AG08395 (cell line): ENCODE measurements at regions not wholly inside any gene's neighbourhood (a gene's known extent, or its start where the extent isn't known, plus 50 kb on each side); places are given as distances from the start of the nearest gene placed in this dataset.
"Not testable (repeated sequence)": the region's sequence is repeated elsewhere in the genome, so short reads cannot be mapped to it uniquely, and the experiment has no call there.

Experiments
- DNase-seq: peaks from one replicate; pipeline ENCODE4 v3.0.0; 2012; ENCODE audit warnings: mixed read lengths, low spot score

DNA sequence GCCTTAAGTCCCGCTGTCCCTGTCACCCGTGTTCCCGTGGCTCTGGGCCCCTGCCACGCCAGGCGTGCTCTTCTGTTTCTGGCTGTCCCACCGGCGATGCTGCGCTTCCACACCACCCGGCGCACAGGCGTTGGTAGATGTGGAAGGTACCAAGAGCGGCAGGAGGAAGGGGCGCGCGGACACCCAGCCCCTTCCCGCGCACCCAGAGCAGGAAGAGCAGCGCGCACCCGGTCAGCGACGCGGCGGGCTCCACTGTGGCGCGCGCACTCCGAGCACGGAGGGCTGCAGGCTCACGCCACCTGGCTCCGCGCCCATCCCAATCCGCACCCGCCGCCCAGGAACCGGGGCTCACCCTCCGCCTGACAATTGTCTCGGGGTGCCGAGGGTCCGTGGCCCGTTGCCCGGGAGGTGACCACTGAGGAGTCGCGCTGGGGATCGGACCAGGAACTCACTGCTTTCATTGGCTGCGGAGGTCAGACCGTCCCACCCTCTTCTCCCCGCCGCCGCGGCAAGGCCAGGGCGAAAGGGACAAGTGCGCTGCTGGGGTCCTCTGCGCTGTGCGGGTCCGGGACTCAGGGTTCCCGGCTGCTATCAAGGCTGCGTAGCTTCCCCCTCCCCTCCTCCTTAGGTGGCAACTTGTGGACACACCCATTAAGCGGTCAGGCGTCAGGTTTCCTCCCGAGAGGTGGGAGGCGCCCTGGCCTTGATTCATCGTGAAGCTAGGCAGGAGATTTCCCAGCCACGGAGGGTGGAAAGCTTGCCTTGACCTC is 121.6 kb upstream of the ZNF92 start:
- peak; percentile 55 for DNase-seq

DNA sequence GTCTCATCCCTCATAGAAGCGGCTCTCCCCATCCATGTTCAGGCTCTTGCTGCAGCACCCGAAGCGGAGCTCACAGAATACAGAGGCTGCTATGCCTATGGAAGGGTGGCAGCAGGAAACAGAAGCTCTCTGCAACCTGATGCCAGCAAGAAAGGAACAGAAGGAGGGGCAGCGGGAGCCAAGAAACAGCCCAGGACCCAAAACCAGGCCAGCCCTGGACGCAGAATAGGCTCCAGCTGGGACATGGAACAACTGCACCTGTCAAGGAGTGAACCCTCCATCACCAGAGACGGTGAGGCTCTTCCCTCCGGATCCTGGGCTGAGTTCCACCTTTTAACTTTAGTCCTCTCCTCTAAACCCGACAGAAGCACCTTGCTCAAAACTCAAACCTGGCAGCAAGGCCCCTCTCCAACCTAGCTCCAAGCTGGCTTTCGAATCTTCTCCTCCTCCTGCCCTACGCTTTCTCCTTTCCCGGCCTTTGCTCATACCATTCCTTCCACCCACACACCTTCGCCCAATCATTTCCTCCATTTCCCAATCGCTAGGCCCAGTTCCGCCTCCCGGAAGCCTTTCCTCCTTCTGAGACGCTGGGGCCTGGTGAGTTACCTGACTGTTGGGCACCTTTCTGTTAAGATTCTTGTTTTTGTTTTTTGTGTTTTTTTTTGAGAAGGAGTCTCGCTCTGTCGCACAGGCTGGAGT is 122.8 kb upstream of the ZNF92 start:
- DNase-seq, result no peak

GRCh38 chr7:65250216-65250615 is 123.4 kb upstream of the ZNF92 start:
- DNase-seq, result no peak

GRCh38 chr7:65247491-65247890 is 126.2 kb upstream of the ZNF92 start:
- DNase-seq, result no peak

- no peak for DNase-seq
Observed at GRCh38 chr7:65239707-65240352, 133.8 kb upstream of the ZNF92 start.

- peak; percentile 5 for DNase-seq
Observed at GRCh38 chr7:65239324-65239706, 134.3 kb upstream of the ZNF92 start.

DNA sequence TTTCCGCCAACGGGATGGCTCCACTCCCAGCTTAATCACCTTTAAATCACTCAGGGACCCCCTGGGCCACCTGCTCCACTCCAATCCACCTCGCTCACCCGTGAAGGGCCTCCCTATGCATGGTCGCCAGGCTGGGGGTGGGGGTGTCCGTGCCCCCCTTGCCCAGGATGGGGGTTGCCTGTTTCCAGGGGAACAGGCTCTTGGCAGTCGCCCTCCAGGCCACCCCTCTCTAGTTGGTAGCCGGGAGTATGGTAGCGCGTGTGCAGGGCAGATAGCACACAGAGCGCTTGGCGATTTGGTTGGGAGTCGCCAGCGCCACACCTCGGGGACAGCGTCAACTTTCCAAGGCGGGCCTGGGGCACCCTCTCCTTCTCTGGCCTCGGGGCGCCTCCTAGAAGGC is 134.9 kb upstream of the ZNF92 start:
- DNase-seq, result no peak

- DNase-seq, result no peak
Observed at GRCh38 chr7:65235586-65235985, 138.1 kb upstream of the ZNF92 start.

- no peak for DNase-seq
Observed at GRCh38 chr7:65233409-65234034, 140.1 kb upstream of the ZNF92 start.

DNA sequence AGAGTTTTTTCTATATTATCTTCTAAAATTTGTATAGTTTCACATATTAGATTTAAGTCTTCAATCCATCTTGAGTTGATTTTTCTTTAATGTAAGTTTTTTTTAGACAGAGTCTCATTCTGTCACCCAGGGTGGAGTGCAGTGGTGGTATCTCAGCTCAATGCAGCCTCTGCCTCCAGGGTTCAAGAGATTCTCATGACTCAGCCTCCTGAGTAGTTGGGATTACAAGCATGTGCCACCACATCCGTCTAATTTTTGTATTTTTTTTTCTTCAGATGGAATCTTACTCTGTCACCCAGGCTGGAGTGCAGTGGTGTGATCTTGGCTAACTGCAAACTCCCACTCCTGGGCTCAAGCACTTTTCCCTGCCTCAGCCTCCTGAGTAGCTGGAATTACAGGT is 143.4 kb upstream of the ZNF92 start:
- no peak for DNase-seq

GRCh38 chr7:65225422-65226006 is 148.1 kb upstream of the ZNF92 start:
- DNase-seq, result no peak

- DNase-seq, result no peak
Observed at GRCh38 chr7:65222655-65223054, 151.0 kb upstream of the ZNF92 start.

DNA sequence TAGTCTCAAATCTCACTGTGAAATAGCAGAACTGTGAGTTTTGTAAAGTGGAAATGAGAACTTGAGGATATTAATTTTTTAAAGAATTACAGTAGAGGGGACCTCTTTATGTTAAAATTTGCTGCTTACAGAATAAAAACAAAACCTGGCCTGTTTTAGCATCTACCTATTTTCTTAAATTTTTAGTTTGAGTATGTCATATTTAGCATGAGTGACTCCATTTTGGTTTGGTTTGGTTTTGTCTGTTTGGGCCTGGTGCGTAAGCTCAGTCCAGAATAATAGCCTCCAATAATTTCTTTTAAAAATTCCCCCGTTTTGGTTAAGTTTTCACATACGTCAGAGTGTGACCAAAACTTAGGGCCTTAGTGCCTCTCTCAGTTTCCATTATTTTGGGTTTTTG is 152.0 kb upstream of the ZNF92 start:
- DNase-seq, result no peak

- no peak for DNase-seq
Observed at GRCh38 chr7:65219623-65220022, 154.0 kb upstream of the ZNF92 start.

- no peak for DNase-seq
Observed at GRCh38 chr7:65216469-65216868, 157.2 kb upstream of the ZNF92 start.

DNA sequence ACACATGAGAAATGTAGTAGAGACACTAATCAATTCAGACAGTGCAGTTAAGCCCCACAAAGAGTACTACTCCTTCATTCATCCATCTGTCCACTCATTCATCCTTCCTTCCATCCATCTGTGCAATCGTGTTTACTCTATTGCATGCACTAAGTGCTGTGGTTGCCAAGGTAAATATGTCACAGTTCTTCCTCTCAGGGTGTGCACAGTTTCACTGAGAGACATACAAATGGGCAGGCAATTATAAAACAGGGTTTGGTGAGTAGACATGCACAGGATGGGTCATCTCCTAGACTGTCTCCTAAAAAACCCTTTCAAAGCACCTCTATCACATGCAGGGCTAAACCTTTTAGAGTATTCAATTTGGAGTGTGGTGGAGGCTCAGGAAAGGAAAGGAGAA is 160.4 kb upstream of the ZNF92 start:
- DNase-seq, result not testable (repeated sequence)

DNA sequence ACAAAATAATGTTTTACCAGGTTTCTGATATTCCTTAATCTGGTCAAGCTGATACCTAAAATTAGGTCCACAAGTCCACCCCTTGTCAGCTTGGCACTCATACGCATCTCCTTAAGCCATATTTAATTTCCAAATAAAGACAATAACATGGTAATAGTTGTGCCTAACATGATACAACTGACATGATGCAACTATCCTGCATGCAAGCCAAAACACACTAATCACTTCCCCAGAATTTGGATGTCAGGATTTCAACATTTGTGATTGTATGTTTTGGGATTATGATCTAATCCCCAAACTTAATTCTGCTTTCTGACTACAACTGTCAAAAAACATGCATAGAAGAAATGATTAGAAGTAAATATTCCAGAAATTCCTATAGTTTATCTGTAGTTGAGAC is 174.4 kb upstream of the ZNF92 start:
- not testable (repeated sequence) for DNase-seq

DNA sequence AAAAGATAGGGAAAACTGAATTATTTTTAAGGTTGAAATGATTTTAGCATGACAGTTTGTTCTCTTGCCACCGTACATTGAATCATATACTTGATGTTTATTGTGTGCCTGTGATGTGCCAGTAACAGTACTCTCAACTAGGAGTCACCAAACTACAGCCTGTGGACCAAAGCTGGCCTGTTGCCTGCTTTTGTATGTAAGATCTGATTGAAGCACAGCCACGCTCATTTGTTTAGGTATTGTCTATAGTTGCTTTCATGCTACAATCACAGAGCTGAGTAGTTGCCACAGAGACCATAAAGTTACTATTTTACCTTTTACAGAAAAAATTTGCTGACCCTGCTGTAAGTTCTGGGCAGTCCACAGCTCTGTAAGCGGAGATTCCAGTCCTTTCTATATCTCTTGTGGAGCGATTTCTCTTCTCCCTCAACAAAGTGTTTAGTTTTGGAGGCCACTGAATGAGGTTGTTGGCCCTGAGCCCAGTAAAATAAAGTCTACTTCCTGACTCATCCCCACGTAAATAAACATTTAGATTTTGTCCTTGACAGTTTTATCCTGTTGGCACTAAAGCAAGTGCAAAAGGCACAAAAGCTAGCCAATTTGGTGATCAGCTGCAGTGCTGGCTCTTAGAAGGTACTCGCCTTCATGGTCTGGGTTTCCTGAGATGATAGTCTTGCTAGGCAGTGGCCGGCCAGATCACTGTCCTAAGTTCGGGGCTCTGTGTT is 180.2 kb upstream of the ZNF92 start:
- DNase-seq, result not testable (repeated sequence)

- DNase-seq, result not testable (repeated sequence)
Observed at GRCh38 chr7:65177041-65177440, 170.6 kb upstream of the ERV3-1 start.

DNA sequence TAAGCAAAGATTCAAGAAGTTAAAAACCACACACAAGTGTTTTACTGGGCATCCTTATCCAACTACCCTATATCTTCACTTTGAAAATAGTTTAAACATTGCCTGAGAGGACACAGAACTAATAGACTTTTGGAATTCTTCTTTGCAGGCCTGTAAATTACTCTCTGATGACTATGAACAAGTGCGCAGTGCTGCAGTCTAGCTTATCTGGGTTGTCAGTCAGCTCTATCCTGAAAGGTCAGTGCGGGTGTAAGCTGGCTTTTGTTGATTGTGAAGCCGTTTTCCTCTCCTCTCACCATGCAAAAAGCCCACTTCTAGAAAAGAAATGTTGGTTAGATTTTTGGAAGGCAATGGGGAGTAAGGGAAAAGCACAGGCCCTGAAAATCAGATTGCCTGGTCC is 143.6 kb upstream of the ERV3-1 start:
- DNase-seq, result not testable (repeated sequence)

DNA sequence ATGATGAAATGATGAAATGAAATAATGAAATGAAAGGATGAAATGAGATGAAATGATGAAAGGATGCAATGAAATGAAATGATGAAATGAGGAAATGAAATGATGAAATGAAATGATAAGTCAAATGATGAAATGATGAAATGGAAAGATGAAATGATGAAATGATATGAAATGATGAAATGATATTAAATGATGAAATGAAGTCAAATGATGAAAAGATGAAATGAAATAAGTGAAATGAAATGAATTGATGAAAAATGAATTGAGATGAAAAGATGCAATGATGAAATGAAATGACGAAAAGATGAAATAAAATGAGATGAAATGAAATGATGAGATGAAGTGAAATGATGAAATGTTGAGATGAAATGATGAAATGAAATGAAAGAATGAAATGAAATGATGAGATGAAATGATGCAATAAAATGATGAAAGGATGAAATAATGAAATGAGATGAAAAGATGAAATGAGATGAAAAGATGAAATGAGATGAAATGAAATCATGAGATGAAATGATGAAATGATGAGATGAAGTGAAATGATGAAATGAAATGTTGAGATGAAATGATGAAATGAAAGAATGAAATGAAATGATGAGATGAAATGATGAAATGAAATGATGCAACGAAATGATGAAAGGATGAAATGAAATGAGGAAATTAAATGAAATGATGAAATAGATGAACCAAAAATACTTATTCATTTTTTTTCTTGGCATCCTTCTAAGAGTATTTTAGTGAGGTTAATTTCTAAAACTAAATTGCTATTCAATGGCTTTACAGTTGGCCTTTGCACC is 139.8 kb upstream of the ERV3-1 start:
- not testable (repeated sequence) for DNase-seq
